ENCODE measurements at regions not wholly inside any gene's neighbourhood (a gene's known extent, or its start where the extent isn't known, plus 50 kb on each side); places are given as distances from the start of the nearest gene placed in this dataset.
"Not testable (repeated sequence)": the region's sequence is repeated elsewhere in the genome, so short reads cannot be mapped to it uniquely, and the experiment has no call there.

GRCh38 chr5:36795366-36795765 is 81.2 kb upstream of the NIPBL start:
- Histone ChIP-seq H3K9ac (ENCODE audit: low read length) (no peak overlapping the region), H3K27me3 (ENCODE audit: low read depth, low read length) (no peaks in the 10 kb centered on the region), H3K4me3 (ENCODE audit: low read length) (no peak overlapping the region), H3K36me3 (replicated peaks; ENCODE audit: low read depth, low read length) (no peaks in the 10 kb centered on the region), H4K20me1 (ENCODE audit: insufficient read depth, low read length) (no peaks in the 10 kb centered on the region), H3K79me2 (ENCODE audit: low read length) (no peaks in the 10 kb centered on the region), H3K27ac (ENCODE audit: low read length) (no peak overlapping the region), H3K4me1 (ENCODE audit: low read length) (peaks cover 7% of the 10 kb centered on the region; the same call in 1 of the 2 replicates), H3K9me3 (ENCODE audit: insufficient read depth, low read length) (no peaks in the 10 kb centered on the region), H3K4me2 (ENCODE audit: low read length) (no peak overlapping the region), H2AFZ (ENCODE audit: low read depth, low read length) (no peak overlapping the region)
- TF ChIP-seq CTCF (IDR thresholded peaks at IDR 0.05; ENCODE audit: low read depth, low read length) (no peak), EZH2phosphoT487 (IDR thresholded peaks at IDR 0.05; ENCODE audit: low read depth) (no peak)

GRCh38 chr5:36796155-36796554 is 80.4 kb upstream of the NIPBL start:
- Histone ChIP-seq H3K27me3 (ENCODE audit: low read depth, low read length) (no peaks in the 10 kb centered on the region), H3K9ac (ENCODE audit: low read length) (no peak overlapping the region), H3K27ac (ENCODE audit: low read length) (no peak overlapping the region), H3K9me3 (ENCODE audit: insufficient read depth, low read length) (no peaks in the 10 kb centered on the region), H3K4me1 (ENCODE audit: low read length) (peaks cover 7% of the 10 kb centered on the region; the same call in 1 of the 2 replicates), H3K4me3 (ENCODE audit: low read length) (no peak overlapping the region), H2AFZ (ENCODE audit: low read depth, low read length) (no peak overlapping the region), H3K79me2 (ENCODE audit: low read length) (no peaks in the 10 kb centered on the region), H4K20me1 (ENCODE audit: insufficient read depth, low read length) (no peaks in the 10 kb centered on the region), H3K36me3 (replicated peaks; ENCODE audit: low read depth, low read length) (no peaks in the 10 kb centered on the region), H3K4me2 (ENCODE audit: low read length) (no peak overlapping the region)
- TF ChIP-seq CTCF (IDR thresholded peaks at IDR 0.05; ENCODE audit: low read depth, low read length): no peak

GRCh38 chr5:36801523-36801922 is 75.0 kb upstream of the NIPBL start:
- H3K9me3 ChIP-seq (ENCODE audit: insufficient read depth, low read length): no peaks in the 10 kb centered on the region
- no peaks in the 10 kb centered on the region for H3K36me3 ChIP-seq (replicated peaks; ENCODE audit: low read depth, low read length)
- no peak overlapping the region for H3K4me2 ChIP-seq (ENCODE audit: low read length)
- no peaks in the 10 kb centered on the region for H3K79me2 ChIP-seq (ENCODE audit: low read length)
- peaks cover 7% of the 10 kb centered on the region; the same call in 1 of the 2 replicates for H3K4me1 ChIP-seq (ENCODE audit: low read length)
- H2AFZ ChIP-seq (ENCODE audit: low read depth, low read length): no peak overlapping the region
- no peak for TF ChIP-seq EZH2phosphoT487 (IDR thresholded peaks at IDR 0.05; ENCODE audit: low read depth)
- H3K9ac ChIP-seq (ENCODE audit: low read length): no peak overlapping the region
- no peak overlapping the region for H3K27ac ChIP-seq (ENCODE audit: low read length)
- H3K27me3 ChIP-seq (ENCODE audit: low read depth, low read length): no peaks in the 10 kb centered on the region
- no peaks in the 10 kb centered on the region for H4K20me1 ChIP-seq (ENCODE audit: insufficient read depth, low read length)
- no peak overlapping the region for H3K4me3 ChIP-seq (ENCODE audit: low read length)

- Histone ChIP-seq H3K4me3 (ENCODE audit: low read length) (no peak overlapping the region), H3K36me3 (replicated peaks; ENCODE audit: low read depth, low read length) (no peaks in the 10 kb centered on the region), H3K4me2 (ENCODE audit: low read length) (no peak overlapping the region), H3K4me1 (ENCODE audit: low read length) (peaks cover 7% of the 10 kb centered on the region; the same call in 1 of the 2 replicates), H3K27ac (ENCODE audit: low read length) (no peak overlapping the region), H3K9ac (ENCODE audit: low read length) (no peak overlapping the region), H3K79me2 (ENCODE audit: low read length) (no peaks in the 10 kb centered on the region), H3K9me3 (ENCODE audit: insufficient read depth, low read length) (no peaks in the 10 kb centered on the region), H3K27me3 (ENCODE audit: low read depth, low read length) (no peaks in the 10 kb centered on the region), H2AFZ (ENCODE audit: low read depth, low read length) (no peak overlapping the region), H4K20me1 (ENCODE audit: insufficient read depth, low read length) (no peaks in the 10 kb centered on the region)
- TF ChIP-seq CTCF (IDR thresholded peaks at IDR 0.05; ENCODE audit: low read depth, low read length) (no peak), EZH2phosphoT487 (IDR thresholded peaks at IDR 0.05; ENCODE audit: low read depth) (no peak)
These were observed 74.4 kb upstream of the NIPBL start for GRCh38 chr5:36802187-36802586.

- not testable (repeated sequence) for H3K79me2 ChIP-seq (ENCODE audit: low read length); H3K4me2 ChIP-seq (ENCODE audit: low read length); H3K27me3 ChIP-seq (ENCODE audit: low read depth, low read length)
These were observed 63.3 kb upstream of the NIPBL start for GRCh38 chr5:36813249-36813648.

More at GRCh38 chr5:36813249-36813648, 63.3 kb upstream of the NIPBL start:
- H4K20me1 ChIP-seq (ENCODE audit: insufficient read depth, low read length); H3K4me3 ChIP-seq (ENCODE audit: low read length); H3K27ac ChIP-seq (ENCODE audit: low read length); H3K36me3 ChIP-seq (replicated peaks; ENCODE audit: low read depth, low read length); H3K9ac ChIP-seq (ENCODE audit: low read length); H3K9me3 ChIP-seq (ENCODE audit: insufficient read depth, low read length); H2AFZ ChIP-seq (ENCODE audit: low read depth, low read length); H3K4me1 ChIP-seq (ENCODE audit: low read length): not testable (repeated sequence)

All from OCI-LY3 (cell line).